Astrocyte of the spinal cord (primary cell): ENCODE measurements at regions not wholly inside any gene's neighbourhood (a gene's known extent, or its start where the extent isn't known, plus 50 kb on each side); places are given as distances from the start of the nearest gene placed in this dataset.

Experiments
- DNase-seq: peaks from one replicate; pipeline ENCODE4 v3.0.0; 2011; ENCODE audit warnings: low read depth, low spot score
- H3K4me3 ChIP-seq: 2 replicates; pipeline ENCODE4 v1.5.1; 2011; ENCODE audit warnings: low read depth, mild to moderate bottlenecking, low read length, moderate library complexity
- in situ Hi-C: cut with HindIII; loops from 2 replicates; pipeline ENCODE4 v1.10.0; 2017; ENCODE audit warnings: low sequenced_read_pairs
- TF ChIP-seq, protein P1 (sequence below): IDR thresholded peaks from 2 replicates; pipeline ENCODE4 v1.5.1; 2012; ENCODE audit warnings: low read depth, mild to moderate bottlenecking, low read length, inconsistent platforms

DNA sequence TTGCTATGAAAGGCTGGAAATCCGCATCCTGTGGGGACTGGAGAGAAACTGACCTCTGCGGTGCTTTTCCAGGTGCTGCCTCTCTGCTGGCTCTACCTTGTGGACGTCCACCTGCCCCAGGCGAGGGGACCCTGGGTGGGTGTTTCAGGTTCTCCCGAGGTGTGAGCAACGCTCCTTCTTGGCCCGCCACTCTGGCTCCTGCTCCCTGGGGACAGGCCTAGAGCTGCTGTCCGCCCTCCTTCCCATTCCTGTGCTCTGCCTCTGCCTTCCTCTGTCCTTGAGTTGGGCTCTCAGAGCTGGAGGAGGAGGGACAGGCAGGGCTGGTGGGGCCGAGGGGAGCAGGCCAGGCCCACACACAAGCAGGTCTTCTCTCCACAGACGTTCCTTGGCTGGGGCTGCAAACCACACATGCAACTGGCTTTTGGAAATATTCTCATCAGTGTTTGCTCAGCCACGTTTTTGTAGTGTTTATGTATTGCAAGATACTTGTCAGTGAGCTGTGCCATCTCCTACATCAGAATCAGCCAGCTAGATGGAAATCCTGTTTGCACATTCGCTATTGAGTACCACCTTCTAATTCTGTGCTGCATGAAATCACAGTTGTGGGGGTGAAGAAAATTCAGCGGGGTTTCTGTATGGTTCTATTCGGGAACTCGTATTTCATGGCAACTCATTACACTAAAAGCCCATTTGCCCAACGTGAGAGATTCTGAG, 1115.0 kb downstream of the BRD1 start:
- in situ Hi-C loops: no loop called here
- H3K4me3 ChIP-seq: no peak overlapping the region
- DNase-seq: no peak
- TF ChIP-seq, protein P1, sequence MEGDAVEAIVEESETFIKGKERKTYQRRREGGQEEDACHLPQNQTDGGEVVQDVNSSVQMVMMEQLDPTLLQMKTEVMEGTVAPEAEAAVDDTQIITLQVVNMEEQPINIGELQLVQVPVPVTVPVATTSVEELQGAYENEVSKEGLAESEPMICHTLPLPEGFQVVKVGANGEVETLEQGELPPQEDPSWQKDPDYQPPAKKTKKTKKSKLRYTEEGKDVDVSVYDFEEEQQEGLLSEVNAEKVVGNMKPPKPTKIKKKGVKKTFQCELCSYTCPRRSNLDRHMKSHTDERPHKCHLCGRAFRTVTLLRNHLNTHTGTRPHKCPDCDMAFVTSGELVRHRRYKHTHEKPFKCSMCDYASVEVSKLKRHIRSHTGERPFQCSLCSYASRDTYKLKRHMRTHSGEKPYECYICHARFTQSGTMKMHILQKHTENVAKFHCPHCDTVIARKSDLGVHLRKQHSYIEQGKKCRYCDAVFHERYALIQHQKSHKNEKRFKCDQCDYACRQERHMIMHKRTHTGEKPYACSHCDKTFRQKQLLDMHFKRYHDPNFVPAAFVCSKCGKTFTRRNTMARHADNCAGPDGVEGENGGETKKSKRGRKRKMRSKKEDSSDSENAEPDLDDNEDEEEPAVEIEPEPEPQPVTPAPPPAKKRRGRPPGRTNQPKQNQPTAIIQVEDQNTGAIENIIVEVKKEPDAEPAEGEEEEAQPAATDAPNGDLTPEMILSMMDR: no peak

DNA sequence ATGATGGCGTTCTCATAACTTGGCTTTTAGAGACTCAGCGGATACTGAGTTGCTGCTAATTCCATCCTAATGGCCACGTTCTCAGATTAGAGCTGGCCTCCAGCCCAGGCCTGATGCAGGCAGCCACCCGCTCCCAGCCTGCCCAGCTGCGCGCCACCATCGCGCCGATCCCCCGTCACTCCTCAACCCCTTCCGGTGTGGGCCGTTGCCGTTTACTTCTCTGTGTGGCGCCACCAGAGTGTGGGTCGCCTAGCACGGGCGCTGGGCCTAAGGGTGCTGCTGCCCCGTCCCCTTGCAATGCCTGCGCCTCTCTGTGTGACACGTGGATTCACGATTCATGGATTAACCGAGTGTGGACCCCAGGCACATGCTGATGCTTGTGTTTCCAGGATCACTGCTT, 1116.0 kb downstream of the BRD1 start:
- no peak overlapping the region for H3K4me3 ChIP-seq
- in situ Hi-C loops: no loop called here
- DNase-seq: no peak
- TF ChIP-seq, protein P1: no peak

DNA sequence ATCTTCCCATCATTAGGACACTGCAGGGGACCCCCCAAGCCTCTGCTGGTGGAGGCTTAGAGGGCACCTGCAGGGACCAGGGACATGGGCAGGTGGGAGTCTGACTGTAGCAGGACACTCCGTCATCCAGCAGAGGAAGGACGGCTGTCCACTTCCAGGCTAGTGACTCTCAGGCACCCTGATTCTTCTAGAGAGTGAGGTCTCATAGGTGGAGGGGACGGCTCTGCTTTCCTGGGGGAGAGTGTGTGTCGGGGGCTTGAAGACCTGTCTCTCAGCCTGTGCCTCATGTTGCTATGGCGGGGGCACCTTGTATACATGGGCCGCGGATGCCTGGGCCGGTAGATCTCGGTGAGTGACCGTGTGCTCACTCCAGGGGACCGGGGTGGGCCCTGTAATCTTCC, 1116.6 kb downstream of the BRD1 start:
- in situ Hi-C loops: no loop called here
- DNase-seq: no peak
- TF ChIP-seq, protein P1: no peak
- H3K4me3 ChIP-seq: no peak overlapping the region

DNA sequence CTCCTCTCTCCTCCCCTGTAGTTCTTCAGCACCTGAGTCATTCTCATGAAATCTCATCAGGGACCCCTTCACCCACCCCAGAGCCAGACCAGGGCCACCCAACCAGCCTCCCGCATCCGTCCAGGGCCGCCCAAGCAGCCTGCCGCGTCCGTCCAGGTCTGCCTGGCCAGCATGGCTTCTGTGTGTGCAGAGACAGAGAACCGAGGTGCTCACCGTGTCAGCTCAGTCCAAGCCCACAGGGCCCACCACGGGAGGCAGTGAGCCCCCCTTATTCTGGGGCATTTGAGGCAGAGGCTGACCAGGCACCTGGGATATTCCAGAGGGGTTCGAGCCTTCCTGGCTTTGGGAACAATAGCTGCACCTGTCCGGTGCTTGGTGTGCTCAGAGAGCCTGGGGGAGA, 1117.3 kb downstream of the BRD1 start:
- in situ Hi-C loops: no loop called here
- no peak for DNase-seq
- TF ChIP-seq, protein P1: no peak
- no peak overlapping the region for H3K4me3 ChIP-seq

DNA sequence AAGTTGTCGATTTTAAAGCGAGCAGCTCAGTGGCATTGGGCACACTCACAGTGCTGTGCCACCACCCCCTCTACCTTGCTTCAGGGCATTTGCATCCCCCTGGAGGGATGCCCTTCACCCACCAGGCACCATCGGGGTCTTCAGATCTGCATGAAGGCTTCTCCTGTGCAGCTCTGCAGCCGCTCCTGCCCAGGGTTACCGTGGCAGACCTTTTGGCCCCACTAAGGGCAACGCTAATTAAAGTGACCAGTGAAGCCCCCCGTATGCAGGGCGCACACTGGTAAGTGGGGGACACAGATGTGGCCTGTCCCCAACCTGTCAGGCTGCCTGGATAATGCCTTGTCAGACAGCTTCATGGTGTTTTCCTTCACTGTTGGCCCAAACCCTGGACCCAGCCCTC, 1117.7 kb downstream of the BRD1 start:
- TF ChIP-seq, protein P1: no peak
- DNase-seq: no peak
- in situ Hi-C loops: no loop called here
- H3K4me3 ChIP-seq: no peak overlapping the region

DNA sequence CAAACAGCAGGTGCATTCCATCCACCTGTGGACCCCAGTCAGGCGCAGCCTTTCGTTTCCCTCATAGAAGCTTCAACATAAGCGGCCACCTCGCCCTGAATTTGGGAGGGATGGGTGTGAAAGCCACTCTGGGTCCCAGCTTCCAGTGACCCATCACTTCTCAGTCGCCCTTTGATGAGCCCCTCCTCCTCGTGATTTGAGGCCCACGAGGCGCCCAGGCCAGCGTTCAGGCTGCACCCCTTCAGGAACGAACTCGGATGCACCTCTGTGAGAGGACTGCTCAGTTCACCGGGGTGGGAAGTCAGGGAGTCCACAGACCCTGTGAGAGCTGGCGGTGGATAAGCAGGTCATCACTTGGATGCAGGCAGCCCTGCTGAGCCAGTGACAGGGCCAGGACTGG, 1118.2 kb downstream of the BRD1 start:
- no peak overlapping the region for H3K4me3 ChIP-seq
- no peak for DNase-seq
- in situ Hi-C loops: no loop called here
- TF ChIP-seq, protein P1: no peak
